GM19397 (cell line): ENCODE measurements at regions not wholly inside any gene's neighbourhood (a gene's known extent, or its start where the extent isn't known, plus 50 kb on each side); places are given as distances from the start of the nearest gene placed in this dataset.

ENCODE experiments used
- ATAC-seq: cut with Tn5 transposase; IDR thresholded peaks from one replicate; pipeline ENCODE4 v1.9.1; 2021; ENCODE audit warnings: mild to moderate bottlenecking, moderate library complexity; ENCODE audit not compliant: unreplicated experiment

- no peak for ATAC-seq
These were observed 289.5 kb upstream of the MPDZ start for GRCh38 chr9:13568841-13569601.

- ATAC-seq, result no peak
These were observed 288.9 kb upstream of the MPDZ start for GRCh38 chr9:13568405-13568804.

GRCh38 chr9:13567833-13568232, 288.3 kb upstream of the MPDZ start:
- no peak for ATAC-seq

- no peak for ATAC-seq
These were observed 278.3 kb upstream of the MPDZ start for GRCh38 chr9:13557746-13558145.

DNA sequence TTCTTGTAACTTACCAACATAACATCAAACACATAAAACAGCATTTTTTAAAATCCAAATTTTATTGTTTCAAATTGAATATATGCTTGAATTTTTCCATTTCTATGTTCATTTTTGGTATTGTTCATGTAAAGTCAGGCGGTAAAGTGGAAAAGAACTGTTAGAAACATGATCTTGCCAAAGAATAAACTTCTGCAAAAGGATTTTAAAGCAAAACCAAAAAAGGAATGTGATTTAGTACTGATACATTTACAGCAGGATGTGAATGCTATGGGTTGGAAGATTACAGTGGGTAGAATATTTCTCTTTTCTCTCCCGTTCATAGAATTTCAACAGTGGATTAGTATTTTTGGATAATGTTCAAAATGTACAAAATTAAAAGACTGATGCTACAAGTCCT, 277.2 kb upstream of the MPDZ start:
- no peak for ATAC-seq

GRCh38 chr9:13555989-13556500, 276.6 kb upstream of the MPDZ start:
- ATAC-seq, result no peak

- ATAC-seq, result no peak
These were observed 276.0 kb upstream of the MPDZ start for GRCh38 chr9:13555516-13555915.

- ATAC-seq, result no peak
These were observed 275.1 kb upstream of the MPDZ start for GRCh38 chr9:13554626-13555025.

GRCh38 chr9:13552606-13553215, 273.2 kb upstream of the MPDZ start:
- ATAC-seq, result no peak

GRCh38 chr9:13550519-13550918, 271.0 kb upstream of the MPDZ start:
- no peak for ATAC-seq

DNA sequence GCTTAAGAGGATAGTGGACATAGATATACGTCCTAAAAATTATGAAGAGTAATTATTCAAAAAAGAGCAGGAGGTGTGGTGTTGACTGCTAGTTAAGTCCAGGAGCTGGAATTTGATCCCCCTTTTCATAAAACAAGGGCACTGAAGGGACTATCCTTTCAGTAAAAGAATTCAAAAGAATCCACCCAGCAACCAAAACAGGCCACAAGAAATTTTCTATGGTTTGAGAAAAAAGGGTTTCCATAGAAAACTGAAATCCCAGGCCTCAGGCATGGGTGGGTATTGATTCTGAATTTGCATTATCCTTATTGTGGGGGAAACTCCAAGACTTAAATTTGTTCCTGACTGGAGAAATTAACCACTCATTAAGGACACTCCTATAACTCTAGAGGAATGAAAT, 269.0 kb upstream of the MPDZ start:
- no peak for ATAC-seq

- ATAC-seq, result no peak
These were observed 255.6 kb upstream of the MPDZ start for GRCh38 chr9:13535141-13535540.

DNA sequence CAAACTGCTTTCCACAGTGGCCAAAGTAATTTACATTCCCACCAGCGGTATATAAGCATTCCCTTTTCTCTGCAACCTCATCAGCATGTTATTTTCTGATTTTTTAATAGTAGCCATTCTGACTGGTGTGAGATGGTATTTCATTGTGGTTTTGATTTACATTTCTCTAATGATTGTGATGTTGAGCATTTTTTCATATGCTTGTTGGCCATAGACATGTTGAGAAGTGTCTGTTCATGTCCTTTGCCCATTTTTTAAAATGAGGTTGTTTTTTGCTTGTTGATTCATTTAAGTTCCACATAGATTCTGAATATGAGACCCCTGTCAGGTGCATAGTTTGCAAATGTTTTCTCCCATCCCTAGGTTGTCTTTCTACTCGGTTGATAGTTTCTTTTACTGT, 254.5 kb upstream of the MPDZ start:
- ATAC-seq, result no peak

DNA sequence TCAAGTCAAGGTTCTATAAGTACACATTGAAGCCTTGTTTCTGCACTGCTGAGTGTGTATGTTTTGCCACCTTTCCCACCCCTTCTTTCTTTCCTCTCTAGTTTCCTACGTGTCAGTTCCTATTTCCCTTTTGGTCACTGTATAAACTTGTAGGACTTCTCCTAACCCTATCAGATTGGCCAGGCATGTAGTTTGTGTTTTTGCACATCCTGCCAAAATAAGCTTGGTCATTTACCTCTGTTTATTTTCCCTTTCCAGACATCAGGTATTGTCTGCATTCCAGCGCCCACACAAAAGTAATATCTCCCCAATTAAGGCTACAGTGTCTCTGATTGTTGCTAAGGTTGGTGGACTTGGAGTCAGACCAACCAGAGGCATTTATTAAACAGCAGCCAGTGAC, 252.9 kb upstream of the MPDZ start:
- no peak for ATAC-seq

DNA sequence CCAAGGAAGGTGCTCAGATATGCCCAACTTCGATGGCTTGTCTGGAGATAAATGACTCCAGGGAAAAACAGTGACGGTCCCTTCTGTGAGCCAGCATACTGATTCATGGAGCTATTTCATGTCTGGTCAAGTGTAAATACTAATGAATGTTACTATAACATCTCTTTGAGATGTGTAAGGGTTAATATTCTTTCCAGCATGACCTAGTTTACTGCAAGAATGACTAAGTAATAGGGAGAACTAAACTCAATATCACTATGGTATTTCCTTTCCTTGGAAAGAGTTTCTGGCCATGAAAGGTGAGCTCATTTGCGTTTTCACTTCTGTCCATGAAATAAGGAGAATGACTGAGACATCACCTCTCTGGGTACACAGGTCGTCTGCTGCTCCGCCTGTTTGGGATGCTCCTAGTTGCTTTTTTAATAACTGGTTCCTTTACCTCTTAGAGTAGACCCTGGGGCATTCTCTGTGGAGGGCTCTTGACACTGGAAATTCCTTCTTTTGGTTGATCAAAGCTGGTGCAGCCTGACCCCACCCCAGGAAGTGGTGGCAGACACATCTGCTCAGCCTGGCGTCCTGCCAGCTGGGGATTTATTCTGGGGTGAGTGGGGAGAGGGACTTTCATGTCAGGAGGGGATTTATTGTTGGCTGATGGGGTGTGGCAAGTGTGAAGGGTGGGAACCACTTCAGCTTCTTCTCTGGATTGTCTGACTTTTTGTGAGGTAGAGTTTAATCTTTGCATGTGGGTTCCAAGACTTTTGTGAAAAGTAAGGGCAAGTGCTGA, 250.0 kb upstream of the MPDZ start:
- no peak for ATAC-seq

DNA sequence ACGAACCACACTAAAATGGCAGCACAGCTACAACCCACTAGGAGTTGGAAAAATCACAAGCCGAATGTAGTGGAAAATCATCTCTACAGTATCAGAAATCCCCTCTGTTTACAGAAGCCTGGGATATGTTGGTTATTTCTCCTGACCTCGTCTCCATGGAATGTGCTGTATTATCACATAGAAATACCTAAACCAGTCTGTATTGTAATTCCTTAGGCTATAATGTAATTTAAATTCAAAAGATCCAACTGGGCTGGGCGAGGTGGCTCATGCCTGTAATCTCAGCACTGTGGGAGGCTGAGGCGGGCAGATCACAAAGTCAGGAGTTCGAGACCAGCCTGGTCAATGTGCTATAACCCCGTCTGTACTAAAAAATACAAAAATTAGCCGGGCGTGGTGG, 244.8 kb upstream of the MPDZ start:
- no peak for ATAC-seq

DNA sequence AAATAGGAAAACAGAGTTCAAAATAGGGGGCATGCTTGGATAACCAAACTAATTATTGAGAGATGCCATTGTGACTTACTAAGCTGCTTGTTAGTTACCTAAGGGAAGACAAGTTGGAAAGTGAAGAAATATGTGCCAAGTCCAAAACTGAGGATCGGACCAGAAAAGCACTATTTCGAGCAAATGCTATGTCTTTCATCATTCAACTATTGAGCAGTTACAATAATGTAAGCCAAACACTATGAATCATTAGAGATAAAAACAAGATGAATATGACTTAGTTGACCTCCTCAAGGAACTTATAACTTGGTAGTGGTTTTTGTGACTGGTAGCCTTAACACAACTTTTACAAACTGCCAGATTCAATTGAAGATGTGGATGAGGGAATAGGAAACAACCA, 240.6 kb upstream of the MPDZ start:
- ATAC-seq, result no peak

DNA sequence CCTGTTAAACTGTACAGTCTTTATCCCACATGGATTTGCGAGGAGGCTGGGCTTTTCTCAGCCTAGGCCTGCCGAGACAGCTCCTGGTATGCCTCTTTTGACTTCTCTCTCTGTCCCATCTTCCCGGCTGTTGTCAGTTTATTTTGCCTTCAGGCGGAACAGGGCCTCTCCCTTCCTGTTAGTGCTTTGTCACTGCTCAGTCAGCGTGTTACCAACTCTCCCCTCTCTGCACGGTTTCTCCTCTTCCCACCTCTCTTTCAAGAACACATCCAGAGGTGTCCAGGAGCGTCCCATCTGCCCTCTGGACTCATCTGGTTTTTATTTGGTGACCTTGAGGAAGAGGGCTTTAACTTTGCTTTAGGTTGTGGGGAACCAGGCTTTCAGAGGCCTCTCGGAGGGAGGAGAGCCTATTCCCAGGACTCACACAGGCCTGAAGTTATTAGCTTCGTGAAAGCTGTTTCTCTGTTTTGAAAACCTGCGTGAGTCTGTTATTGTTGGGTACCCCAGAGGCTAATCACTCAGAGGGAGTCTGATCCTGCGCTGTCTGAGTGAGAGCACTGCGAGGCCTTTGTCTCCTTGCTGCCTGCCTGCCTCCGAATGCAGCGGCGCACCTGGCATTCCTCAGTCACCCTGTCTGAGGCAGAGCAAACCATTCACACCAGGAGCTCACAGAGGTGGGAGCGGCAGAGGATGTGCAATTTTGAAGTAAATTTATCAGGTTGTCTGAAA, 234.4 kb upstream of the MPDZ start:
- no peak for ATAC-seq

DNA sequence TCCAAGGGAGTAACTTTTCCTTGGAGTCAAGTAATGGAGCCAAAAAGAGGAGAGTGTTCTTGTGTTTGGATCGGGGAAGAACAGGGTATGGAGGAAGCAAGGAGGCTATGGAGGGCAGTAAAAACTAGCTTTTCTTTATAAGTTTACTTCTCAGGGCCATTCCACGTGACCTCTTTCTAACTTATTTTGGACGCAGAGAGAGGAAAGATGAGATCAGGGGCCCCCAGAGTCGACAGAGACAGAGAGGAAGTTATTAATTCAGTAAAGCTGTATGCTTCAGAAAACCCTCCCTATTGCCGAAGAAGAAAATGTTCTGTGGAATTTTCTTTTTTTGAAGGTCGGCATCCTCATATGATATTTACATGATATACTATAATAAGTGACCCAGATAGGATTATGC, 233.8 kb upstream of the MPDZ start:
- ATAC-seq, result no peak

- ATAC-seq, result no peak
These were observed 229.2 kb upstream of the MPDZ start for GRCh38 chr9:13508681-13509080.

DNA sequence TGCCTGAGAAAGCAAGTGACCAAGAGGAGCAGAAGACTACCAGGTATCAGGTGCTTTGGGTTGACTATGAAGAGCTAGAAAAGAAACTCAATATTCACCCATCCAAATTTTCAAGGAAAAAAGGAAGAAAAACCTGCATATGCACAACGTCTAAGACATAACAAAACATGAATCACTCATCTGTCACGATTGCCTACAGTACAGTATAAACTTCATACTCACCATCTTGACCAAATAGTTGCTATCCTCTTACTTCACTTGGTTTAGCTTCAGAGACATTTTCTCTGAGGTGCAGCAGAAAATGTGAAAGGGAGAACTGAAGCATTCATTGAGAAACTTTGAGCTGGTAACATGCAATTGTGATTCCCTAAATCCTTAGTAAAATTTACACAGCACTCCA, 228.6 kb upstream of the MPDZ start:
- no peak for ATAC-seq
